Activated naive CD8-positive, alpha-beta T cell treated with anti-CD3 and anti-CD28 coated beads for 36 hours (primary cell): ENCODE measurements at regions not wholly inside any gene's neighbourhood (a gene's known extent, or its start where the extent isn't known, plus 50 kb on each side); places are given as distances from the start of the nearest gene placed in this dataset.

ENCODE experiments used
- DNase-seq: peaks from one replicate; pipeline ENCODE4 v3.0.0; 2021
- H3K27ac Mint-ChIP-seq: one replicate; pipeline ENCODE4 v1.8.0; 2022; ENCODE audit warnings: mild to moderate bottlenecking, moderate library complexity, mixed read lengths
- H3K27me3 Mint-ChIP-seq: one replicate; pipeline ENCODE4 v1.8.0; 2022; ENCODE audit warnings: mild to moderate bottlenecking, mixed read lengths
- H3K36me3 Mint-ChIP-seq: one replicate; pipeline ENCODE4 v1.8.0; 2021; ENCODE audit warnings: mild to moderate bottlenecking, mixed read lengths
- H3K4me1 Mint-ChIP-seq: one replicate; pipeline ENCODE4 v1.8.0; 2021; ENCODE audit warnings: mixed read lengths
- H3K4me3 Mint-ChIP-seq: one replicate; pipeline ENCODE4 v1.8.0; 2022; ENCODE audit warnings: mild to moderate bottlenecking, moderate library complexity, mixed read lengths
- H3K9me3 Mint-ChIP-seq: one replicate; pipeline ENCODE4 v1.8.0; 2022; ENCODE audit warnings: mixed read lengths

DNA sequence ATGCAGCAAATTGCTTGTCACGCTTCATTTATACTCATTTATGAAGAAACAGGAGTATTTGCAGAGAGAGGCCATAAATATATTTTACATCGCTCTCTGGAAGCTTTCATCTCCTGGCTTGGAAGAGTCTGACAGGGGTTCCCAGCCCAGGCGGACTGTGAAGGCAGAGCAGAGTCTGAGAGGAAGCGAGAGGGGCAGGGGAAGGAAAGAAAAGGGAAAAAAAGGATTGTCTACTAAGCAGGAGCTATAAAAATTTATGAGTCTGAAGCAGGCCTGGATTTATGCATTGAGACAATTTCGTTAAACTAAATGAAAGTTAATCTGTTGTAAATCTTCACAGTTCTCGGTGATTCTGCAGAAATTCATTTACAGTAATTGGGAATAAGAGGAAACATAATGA is 143.9 kb upstream of the GYPC start:
- DNase-seq, result no peak
- H3K27ac Mint-ChIP-seq, result no peak overlapping the region
- no peak overlapping the region for H3K4me3 Mint-ChIP-seq
- peaks cover 5% of the 10 kb centered on the region for H3K27me3 Mint-ChIP-seq
- H3K4me1 Mint-ChIP-seq, result no peaks in the 10 kb centered on the region
- no peaks in the 10 kb centered on the region for H3K36me3 Mint-ChIP-seq
- H3K9me3 Mint-ChIP-seq, result no peaks in the 10 kb centered on the region

- Mint-ChIP-seq H3K9me3 (no peaks in the 10 kb centered on the region), H3K36me3 (no peaks in the 10 kb centered on the region), H3K4me3 (no peak overlapping the region), H3K27me3 (peaks cover 5% of the 10 kb centered on the region), H3K4me1 (no peaks in the 10 kb centered on the region), H3K27ac (no peak overlapping the region)
- no peak for DNase-seq
Measured at GRCh38 chr2:126513033-126513432, 142.9 kb upstream of the GYPC start.

DNA sequence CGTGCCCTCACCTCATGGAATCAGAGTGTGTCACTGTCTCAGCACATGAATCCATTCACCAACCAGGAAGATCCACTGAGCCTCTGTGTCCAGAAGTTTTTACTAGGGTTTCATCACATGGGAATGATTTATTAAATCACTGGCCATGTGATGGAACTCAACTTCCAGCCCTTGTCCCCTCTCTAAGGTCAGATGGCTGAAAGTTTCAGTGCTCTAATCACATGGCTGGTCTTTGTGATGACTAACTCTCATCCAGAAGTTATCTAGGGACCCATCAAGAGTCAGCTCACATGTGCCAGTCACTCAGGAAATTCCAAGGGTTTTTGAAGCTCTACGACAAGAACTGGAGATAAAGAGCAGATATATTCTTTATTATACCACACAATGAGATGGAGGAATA is 140.5 kb upstream of the GYPC start:
- peaks cover 5% of the 10 kb centered on the region for H3K27me3 Mint-ChIP-seq
- no peaks in the 10 kb centered on the region for H3K36me3 Mint-ChIP-seq
- H3K27ac Mint-ChIP-seq, result no peak overlapping the region
- H3K4me1 Mint-ChIP-seq, result no peaks in the 10 kb centered on the region
- H3K4me3 Mint-ChIP-seq, result no peak overlapping the region
- no peak for DNase-seq
- no peaks in the 10 kb centered on the region for H3K9me3 Mint-ChIP-seq

DNA sequence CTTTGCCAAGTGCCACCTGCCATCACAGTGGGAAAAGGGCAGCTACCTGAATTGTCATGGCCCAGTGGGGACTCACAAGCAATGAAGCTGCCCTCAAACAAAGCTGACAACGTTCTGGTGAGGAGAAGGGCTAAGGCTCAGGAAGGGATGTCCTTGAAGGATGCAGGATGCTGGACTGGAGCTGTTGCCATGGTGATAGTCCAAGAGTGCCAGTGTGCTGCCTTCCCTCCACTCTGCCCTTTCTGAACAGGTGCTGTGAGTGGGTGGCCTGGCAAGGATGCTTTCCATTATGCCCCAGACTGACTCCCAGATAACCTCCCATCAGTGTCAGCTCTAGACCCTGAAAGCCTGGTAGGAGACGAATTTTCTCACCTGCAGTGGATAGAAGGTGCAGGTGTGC is 137.8 kb upstream of the GYPC start:
- Mint-ChIP-seq H3K4me1 (no peaks in the 10 kb centered on the region), H3K27ac (no peak overlapping the region), H3K27me3 (peaks cover 5% of the 10 kb centered on the region), H3K4me3 (no peak overlapping the region), H3K9me3 (no peaks in the 10 kb centered on the region), H3K36me3 (no peaks in the 10 kb centered on the region)
- DNase-seq, result no peak

DNA sequence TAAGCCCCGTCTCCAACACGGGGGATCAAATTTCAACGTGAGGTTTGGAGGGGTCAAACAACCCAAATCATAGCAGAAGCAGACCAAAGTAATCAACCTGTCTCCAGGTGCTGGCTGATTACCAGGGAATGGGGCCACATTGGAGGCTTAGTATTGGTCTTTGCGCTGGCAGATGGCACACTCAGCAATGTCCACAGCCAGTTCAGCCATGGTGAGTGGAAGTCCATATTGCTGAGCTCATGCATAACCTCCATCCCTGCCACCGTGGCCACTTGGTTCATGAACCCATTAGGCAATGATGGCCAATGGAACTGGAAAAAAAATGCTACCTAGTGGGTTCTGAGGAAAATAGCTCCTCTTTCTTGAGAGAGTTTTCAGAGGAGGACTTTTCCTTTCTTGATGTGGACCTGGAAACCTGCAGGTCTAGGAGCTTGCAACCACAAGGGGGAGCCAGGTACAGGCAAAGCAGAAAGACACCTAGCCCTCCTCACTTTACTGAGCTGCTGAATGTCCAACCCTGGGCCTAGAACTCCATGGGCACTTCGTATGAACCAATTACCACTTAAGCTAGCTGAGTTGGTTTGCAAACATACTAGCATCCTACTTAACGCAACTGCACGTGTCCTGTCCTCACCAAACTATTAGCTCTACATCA is 128.0 kb upstream of the GYPC start:
- peak; percentile 50 for DNase-seq
- Mint-ChIP-seq H3K27me3 (no peaks in the 10 kb centered on the region), H3K36me3 (no peaks in the 10 kb centered on the region), H3K4me3 (no peak overlapping the region), H3K27ac (no peak overlapping the region), H3K9me3 (no peaks in the 10 kb centered on the region), H3K4me1 (no peaks in the 10 kb centered on the region)

GRCh38 chr2:126531029-126531428 is 124.9 kb upstream of the GYPC start:
- no peaks in the 10 kb centered on the region for H3K9me3 Mint-ChIP-seq
- peaks cover 7% of the 10 kb centered on the region for H3K4me1 Mint-ChIP-seq
- no peaks in the 10 kb centered on the region for H3K36me3 Mint-ChIP-seq
- no peak overlapping the region for H3K4me3 Mint-ChIP-seq
- DNase-seq, result no peak
- H3K27ac Mint-ChIP-seq, result no peak overlapping the region
- H3K27me3 Mint-ChIP-seq, result peaks cover 5% of the 10 kb centered on the region

DNA sequence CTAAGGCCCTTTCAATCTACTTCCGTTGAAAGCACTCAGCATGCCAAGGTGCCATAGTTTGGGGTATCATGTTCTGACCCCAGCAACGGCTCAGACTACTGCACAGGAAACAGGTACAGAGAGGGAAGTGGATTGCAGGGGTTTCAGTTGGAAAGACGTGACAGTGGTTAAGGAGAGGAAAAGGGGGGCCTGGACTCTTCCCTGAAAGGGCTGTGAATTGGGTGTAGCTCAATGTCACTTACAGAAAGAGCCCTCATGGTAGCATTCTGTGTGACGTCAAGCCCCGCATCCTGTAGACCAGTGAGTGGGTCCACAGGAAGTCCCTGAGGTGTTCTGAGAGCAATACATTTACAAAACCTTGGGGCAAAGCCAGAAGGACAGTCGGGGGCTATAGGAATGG is 121.5 kb upstream of the GYPC start:
- Mint-ChIP-seq H3K27ac (no peak overlapping the region), H3K36me3 (no peaks in the 10 kb centered on the region), H3K27me3 (peaks cover 5% of the 10 kb centered on the region), H3K9me3 (no peaks in the 10 kb centered on the region), H3K4me1 (peaks cover 7% of the 10 kb centered on the region), H3K4me3 (no peak overlapping the region)
- DNase-seq, result peak; percentile 2

- no peak for DNase-seq
- Mint-ChIP-seq H3K4me1 (peaks cover 7% of the 10 kb centered on the region), H3K27ac (no peak overlapping the region), H3K4me3 (no peak overlapping the region), H3K36me3 (no peaks in the 10 kb centered on the region), H3K27me3 (peaks cover 5% of the 10 kb centered on the region), H3K9me3 (peaks cover 7% of the 10 kb centered on the region)
Measured at GRCh38 chr2:126535408-126535807, 120.5 kb upstream of the GYPC start.

- DNase-seq, result no peak
- H3K36me3 Mint-ChIP-seq, result peaks cover 2% of the 10 kb centered on the region
- peaks cover 7% of the 10 kb centered on the region for H3K4me1 Mint-ChIP-seq
- no peak overlapping the region for H3K27ac Mint-ChIP-seq
- H3K9me3 Mint-ChIP-seq, result peaks cover 9% of the 10 kb centered on the region
- no peak overlapping the region for H3K4me3 Mint-ChIP-seq
- peaks cover 5% of the 10 kb centered on the region for H3K27me3 Mint-ChIP-seq
Measured at GRCh38 chr2:126536605-126537200, 119.3 kb upstream of the GYPC start.

DNA sequence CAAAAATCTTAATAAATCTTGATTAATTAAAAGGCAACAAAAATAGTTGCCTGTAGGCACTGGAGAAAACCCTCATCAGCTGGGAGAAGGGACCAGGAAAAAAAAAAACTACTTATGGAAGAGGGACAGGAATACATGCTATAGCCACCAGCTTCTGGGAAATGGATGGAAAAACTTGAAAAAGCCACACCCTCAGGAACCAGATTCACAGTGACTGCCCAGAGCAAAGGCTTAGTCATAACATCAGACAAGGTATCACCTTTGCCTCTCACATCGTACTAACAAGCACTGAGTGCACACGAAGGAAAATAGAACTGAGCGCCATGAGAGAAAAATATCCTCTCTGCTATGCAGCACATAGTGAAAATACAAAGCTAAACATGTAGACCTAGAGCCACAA is 116.9 kb upstream of the GYPC start:
- H3K36me3 Mint-ChIP-seq, result peaks cover 4% of the 10 kb centered on the region
- DNase-seq, result no peak
- H3K27me3 Mint-ChIP-seq, result peaks cover 5% of the 10 kb centered on the region
- peaks cover 22% of the 10 kb centered on the region for H3K9me3 Mint-ChIP-seq
- H3K4me3 Mint-ChIP-seq, result no peak overlapping the region
- no peak overlapping the region for H3K27ac Mint-ChIP-seq
- peaks cover 6% of the 10 kb centered on the region for H3K4me1 Mint-ChIP-seq

DNA sequence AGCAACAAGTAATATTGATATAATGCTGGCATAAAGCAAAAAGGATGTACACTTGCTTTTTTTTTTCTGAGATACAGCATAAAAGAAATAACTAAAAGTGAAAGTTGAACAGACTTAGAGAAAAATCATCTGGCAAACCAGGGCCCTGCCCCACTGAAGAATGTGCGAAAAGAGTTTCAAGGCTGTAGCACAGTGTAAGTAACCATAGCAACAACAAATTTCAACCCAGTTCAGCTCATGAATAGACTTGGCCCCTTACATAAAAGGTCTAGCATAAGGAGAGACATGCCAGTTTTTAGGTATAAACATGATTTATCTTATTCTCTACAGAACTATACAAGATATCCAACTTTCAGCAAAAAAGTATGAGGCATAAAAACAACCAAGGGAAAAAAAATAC is 113.7 kb upstream of the GYPC start:
- no peak overlapping the region for H3K4me3 Mint-ChIP-seq
- H3K36me3 Mint-ChIP-seq, result peaks cover 4% of the 10 kb centered on the region
- H3K27ac Mint-ChIP-seq, result no peak overlapping the region
- peaks cover 22% of the 10 kb centered on the region for H3K9me3 Mint-ChIP-seq
- H3K27me3 Mint-ChIP-seq, result no peaks in the 10 kb centered on the region
- no peak for DNase-seq
- H3K4me1 Mint-ChIP-seq, result no peaks in the 10 kb centered on the region

- Mint-ChIP-seq H3K9me3 (peaks cover 22% of the 10 kb centered on the region), H3K27me3 (no peaks in the 10 kb centered on the region), H3K4me1 (no peaks in the 10 kb centered on the region), H3K27ac (no peak overlapping the region), H3K4me3 (no peak overlapping the region), H3K36me3 (peaks cover 4% of the 10 kb centered on the region)
- DNase-seq, result no peak
Measured at GRCh38 chr2:126543081-126543480, 112.9 kb upstream of the GYPC start.

DNA sequence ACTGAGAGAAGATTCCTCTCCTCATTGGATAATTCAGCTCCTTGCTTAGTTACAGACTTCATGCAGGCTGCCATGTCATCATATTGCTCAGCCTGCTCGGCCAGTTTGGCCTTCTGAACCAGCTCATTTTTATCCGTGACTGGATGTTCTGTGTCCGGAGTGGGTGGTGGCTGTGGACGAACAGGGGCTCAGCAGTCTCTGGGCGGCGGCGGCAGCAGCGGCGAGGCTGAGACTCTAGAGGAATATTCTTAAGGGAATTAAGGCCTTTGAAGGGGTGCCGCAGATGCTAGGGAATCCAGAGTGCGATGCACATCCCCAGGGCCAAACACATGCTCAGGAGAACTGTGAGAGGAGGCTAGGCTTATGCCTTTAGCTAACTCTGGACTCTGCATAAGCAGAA is 97.9 kb upstream of the GYPC start:
- H3K4me1 Mint-ChIP-seq, result no peaks in the 10 kb centered on the region
- H3K27me3 Mint-ChIP-seq, result no peaks in the 10 kb centered on the region
- DNase-seq, result no peak
- H3K36me3 Mint-ChIP-seq, result no peaks in the 10 kb centered on the region
- no peak overlapping the region for H3K27ac Mint-ChIP-seq
- H3K4me3 Mint-ChIP-seq, result no peak overlapping the region
- H3K9me3 Mint-ChIP-seq, result peaks cover 5% of the 10 kb centered on the region

DNA sequence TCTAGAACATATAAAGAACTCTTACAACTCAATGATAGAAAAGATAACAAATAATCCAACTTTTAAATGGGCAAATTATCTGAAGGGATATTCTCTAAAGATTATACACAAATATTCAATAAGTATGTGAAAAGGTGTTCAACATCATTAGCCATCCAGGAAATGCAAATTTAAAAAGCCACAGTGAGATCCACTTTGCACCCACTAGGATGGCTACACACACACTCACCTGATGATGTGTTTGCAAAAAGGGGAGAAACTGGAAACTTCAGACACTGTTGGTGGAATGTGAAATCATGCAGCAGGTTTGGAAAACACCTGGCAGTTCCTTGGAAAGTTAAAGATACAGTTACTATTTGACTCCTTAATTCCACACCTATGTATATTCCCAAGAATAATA is 87.2 kb upstream of the GYPC start:
- no peak overlapping the region for H3K27ac Mint-ChIP-seq
- H3K9me3 Mint-ChIP-seq, result no peaks in the 10 kb centered on the region

DNA sequence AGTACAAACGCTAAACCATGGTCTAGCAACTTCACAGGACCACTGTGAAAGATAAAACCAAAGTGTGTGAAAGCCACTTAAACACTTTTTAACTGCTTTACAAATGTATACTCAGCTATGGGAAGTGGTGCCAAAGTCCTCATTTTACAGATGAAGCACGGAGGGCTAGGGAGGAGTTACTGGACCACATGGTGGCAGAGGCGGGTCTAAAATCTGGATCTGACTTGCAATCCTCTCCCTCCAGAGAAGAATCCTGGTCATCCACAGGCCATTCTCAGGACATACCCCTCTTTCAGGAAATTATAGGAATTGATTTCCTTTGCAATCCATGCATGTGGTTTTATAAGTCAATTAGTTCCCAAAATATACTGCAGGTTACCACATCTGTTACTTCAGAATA is 84.6 kb upstream of the GYPC start:
- peaks cover 6% of the 10 kb centered on the region for H3K27me3 Mint-ChIP-seq
- no peak overlapping the region for H3K4me3 Mint-ChIP-seq
- H3K4me1 Mint-ChIP-seq, result no peaks in the 10 kb centered on the region
- no peak overlapping the region for H3K27ac Mint-ChIP-seq
- no peaks in the 10 kb centered on the region for H3K9me3 Mint-ChIP-seq
- DNase-seq, result no peak
- no peaks in the 10 kb centered on the region for H3K36me3 Mint-ChIP-seq

More for the DNA sequence above, 87.2 kb upstream of the GYPC start:
- Mint-ChIP-seq H3K4me1 (no peaks in the 10 kb centered on the region), H3K27me3 (no peaks in the 10 kb centered on the region), H3K36me3 (no peaks in the 10 kb centered on the region), H3K4me3 (no peak overlapping the region)
- DNase-seq, result no peak

GRCh38 chr2:126575631-126576030 is 80.3 kb upstream of the GYPC start:
- no peak overlapping the region for H3K27ac Mint-ChIP-seq
- H3K27me3 Mint-ChIP-seq, result peaks cover 6% of the 10 kb centered on the region
- no peaks in the 10 kb centered on the region for H3K4me1 Mint-ChIP-seq
- H3K9me3 Mint-ChIP-seq, result no peaks in the 10 kb centered on the region
- DNase-seq, result no peak
- H3K36me3 Mint-ChIP-seq, result no peaks in the 10 kb centered on the region
- no peak overlapping the region for H3K4me3 Mint-ChIP-seq
